ENCODE measurements at regions not wholly inside any gene's neighbourhood (a gene's known extent, or its start where the extent isn't known, plus 50 kb on each side); places are given as distances from the start of the nearest gene placed in this dataset.
"Not testable (repeated sequence)": the region's sequence is repeated elsewhere in the genome, so short reads cannot be mapped to it uniquely, and the experiment has no call there.

DNA sequence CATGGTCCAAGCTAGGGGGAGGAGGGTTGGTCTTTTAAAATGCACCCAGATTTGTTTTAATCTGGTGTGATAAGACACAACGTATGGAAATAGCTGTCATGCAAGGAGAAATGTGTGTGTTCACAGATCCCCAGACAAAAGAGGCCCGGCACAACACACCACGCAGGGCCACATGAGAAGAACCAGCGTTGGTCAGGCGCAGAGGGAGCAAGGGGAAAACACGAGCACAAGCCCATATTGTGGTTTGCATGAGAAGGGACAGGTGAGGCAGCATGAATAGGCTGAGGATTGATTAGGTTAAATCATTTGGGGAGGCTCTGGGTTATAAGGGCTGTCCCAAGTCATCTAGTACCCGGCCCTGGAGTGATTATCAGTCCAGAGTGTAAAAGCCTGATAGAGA is 272.5 kb upstream of the NCKAP5 start:
- no peak for DNase-seq (ENCODE audit: low spot score)

GRCh38 chr2:133841900-133842299 is 273.6 kb upstream of the NCKAP5 start:
- DNase-seq (ENCODE audit: low spot score): peak; percentile 45

DNA sequence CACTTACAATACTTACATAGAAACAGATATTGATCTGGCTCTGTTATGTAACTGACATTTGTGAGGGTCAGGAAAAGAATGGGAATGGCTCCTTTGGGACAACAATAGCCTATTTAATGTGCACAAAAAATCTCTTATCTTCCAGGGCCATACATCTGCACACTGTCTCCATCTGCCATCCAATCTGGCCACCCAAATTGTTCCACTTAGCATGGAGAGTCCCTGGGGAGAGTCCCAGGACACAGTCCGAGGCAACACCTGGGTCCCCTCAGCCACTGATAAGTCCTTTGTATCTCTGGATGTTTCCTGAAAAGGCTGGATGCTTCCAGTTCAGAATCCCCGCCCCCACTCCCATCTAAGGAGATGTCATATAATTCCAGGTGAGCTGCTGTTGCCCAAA is 274.2 kb upstream of the NCKAP5 start:
- DNase-seq (ENCODE audit: low spot score): no peak

- DNase-seq (ENCODE audit: low spot score): no peak
These were observed 274.8 kb upstream of the NCKAP5 start for GRCh38 chr2:133843091-133843490.

DNA sequence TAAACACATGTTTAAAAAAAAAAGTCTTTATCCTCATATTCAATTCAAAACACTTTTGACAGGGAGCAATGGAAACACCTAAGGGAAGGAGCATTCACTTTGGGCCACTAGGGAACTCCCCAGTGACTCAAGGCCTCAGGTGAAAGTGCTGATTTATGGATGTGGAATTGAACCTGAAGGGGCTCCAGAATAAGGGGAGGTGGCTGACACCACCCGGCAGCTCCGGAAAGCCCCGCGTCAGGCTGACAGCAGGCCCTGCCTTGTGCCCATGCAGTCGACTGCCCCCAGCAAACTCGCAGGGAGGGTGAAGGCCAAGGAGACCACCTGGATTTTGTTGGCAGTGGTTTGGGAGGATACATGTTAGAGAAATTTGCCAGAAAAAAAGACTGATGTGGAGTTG is 275.3 kb upstream of the NCKAP5 start:
- DNase-seq (ENCODE audit: low spot score): no peak

GRCh38 chr2:133844214-133844892 is 276.1 kb upstream of the NCKAP5 start:
- DNase-seq (ENCODE audit: low spot score): peak; percentile 66

GRCh38 chr2:133846476-133846875 is 278.2 kb upstream of the NCKAP5 start:
- DNase-seq (ENCODE audit: low spot score): no peak

DNA sequence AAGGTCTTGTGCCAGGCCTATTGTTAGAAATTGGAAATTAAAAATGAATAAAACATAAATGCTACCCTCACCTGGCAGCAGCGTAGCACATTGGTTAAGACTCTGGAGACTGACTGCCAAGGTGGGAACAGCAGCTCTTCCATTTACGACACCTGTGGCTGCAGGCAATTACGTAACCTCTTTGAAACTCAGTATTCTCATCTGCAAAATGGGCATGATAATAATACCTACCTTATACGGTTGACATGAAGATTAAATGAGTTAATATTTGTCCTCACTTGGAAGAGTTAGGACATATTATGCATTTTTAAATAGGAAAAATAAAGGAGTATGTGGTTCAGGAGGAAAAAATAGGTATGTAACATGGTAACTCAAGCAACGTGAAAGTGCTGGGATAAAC is 279.3 kb upstream of the NCKAP5 start:
- DNase-seq (ENCODE audit: low spot score): no peak

- DNase-seq (ENCODE audit: low spot score): no peak
These were observed 279.9 kb upstream of the NCKAP5 start for GRCh38 chr2:133848111-133848649.

DNA sequence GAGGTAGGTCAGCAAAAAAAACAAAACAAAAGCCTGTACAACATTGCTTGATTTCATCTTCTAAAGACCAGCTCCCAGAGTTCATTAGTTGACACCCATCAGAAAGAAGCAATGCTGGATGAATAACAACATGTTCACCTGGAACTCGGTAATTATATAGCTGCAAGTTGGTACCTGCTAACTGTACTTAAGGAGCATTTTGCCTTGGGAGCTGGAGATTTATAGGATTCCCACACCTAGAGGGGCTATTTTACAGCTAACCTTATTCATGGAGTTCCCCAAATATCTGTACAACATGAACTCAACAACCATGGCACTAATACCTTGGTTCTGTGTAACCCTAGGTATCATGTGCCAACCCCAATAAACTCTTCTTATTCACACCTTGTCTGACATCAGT is 281.1 kb upstream of the NCKAP5 start:
- DNase-seq (ENCODE audit: low spot score): no peak

GRCh38 chr2:133854603-133855200 is 286.4 kb upstream of the NCKAP5 start:
- no peak for DNase-seq (ENCODE audit: low spot score)

- DNase-seq (ENCODE audit: low spot score): no peak
These were observed 287.3 kb upstream of the NCKAP5 start for GRCh38 chr2:133855526-133855925.

- no peak for DNase-seq (ENCODE audit: low spot score)
These were observed 288.4 kb upstream of the NCKAP5 start for GRCh38 chr2:133856678-133857077.

GRCh38 chr2:133859578-133859977 is 291.3 kb upstream of the NCKAP5 start:
- no peak for DNase-seq (ENCODE audit: low spot score)

DNA sequence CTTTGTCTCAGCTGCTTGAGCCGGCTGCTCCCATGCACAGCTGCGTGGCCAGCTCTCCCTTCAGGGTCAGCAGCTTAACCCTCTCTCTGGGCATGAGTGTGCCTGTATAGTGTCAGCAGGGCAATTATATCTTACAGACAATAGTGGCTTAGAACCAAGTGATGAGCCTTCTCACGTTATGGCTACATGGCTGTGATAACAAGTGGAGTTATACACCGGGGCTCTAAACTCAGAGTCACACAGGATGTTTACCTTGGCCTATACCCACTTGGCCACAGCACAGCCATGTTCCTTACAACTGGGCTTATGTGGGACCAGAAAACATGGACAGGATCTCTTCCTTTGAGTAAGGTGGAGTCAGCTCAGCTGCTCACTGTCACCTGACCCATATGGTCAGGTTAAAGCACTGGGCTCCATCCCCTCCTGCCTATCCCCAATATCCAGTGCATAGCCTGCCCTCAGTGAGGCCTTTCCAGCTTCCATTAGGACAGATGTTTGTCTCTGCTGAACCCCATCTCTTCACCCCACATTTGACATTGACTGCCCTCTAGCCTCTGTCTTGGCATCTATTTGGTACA is 294.2 kb upstream of the NCKAP5 start:
- no peak for DNase-seq (ENCODE audit: low spot score)

- no peak for DNase-seq (ENCODE audit: low spot score)
These were observed 295.0 kb upstream of the NCKAP5 start for GRCh38 chr2:133863106-133863800.

DNA sequence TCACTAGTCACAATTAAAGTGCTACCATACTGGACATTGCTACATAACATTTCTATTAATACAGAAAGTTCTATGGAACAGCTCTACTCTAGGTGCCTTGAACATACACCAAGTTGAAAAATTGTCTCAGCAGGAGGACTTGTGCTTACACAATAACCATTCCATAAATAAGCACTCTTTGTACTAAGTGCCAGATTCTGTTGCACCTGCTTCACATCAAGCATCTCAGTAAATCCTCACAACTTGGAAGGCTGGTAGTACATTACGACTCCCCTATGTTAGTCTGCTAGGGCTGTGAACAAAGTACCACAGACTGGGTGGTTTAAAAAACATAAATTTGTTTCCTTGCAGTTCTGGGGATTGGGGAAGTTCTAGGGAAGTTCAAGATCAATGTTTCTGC is 296.9 kb upstream of the NCKAP5 start:
- DNase-seq (ENCODE audit: low spot score): no peak

DNA sequence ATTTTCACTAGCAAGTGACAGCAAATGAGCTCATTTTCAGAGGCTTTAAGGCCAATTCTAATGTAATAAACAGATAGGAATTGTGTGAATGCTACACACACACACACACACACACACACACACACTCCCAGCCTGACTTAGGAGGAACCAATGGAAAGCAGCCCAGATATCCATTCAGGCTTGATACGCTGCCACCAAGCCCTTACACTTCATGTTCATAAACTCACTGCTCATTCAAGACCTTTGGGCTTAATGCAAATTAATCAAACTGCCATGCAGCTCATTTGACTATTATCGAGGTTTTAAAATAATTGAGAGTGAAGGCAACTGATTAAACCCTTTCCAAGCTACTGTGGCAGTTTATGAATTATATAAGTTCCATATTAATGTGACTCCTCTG is 298.9 kb upstream of the NCKAP5 start:
- no peak for DNase-seq (ENCODE audit: low spot score)

GRCh38 chr2:133871545-133872209 is 303.4 kb upstream of the NCKAP5 start:
- DNase-seq (ENCODE audit: low spot score): peak; percentile 30

- DNase-seq (ENCODE audit: low spot score): no peak
These were observed 310.1 kb upstream of the NCKAP5 start for GRCh38 chr2:133878326-133878725.

DNA sequence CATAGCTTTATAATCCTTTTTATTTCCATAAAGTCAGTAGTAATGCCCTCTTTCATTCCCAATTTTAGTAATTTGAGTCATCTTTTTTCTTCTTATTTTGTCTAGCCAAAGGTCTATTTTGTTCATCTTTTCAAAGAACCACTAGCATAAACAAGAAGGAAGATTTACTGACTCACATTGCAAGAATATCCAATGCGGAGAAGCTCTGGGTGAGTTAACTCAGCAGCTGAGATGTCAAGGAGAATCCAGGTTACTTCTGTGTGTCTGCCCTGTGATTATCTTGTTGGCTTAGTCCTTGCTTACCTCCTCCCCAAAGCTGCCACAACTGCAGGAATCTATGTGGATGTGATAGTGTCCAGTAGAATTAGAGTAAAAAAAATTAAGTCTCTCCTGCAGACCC is 311.4 kb upstream of the NCKAP5 start:
- DNase-seq (ENCODE audit: low spot score): no peak

- DNase-seq (ENCODE audit: low spot score): not testable (repeated sequence)
These were observed 313.9 kb upstream of the NCKAP5 start for GRCh38 chr2:133882159-133882558.
